ENCODE measurements at regions not wholly inside any gene's neighbourhood (a gene's known extent, or its start where the extent isn't known, plus 50 kb on each side); places are given as distances from the start of the nearest gene placed in this dataset.

DNA sequence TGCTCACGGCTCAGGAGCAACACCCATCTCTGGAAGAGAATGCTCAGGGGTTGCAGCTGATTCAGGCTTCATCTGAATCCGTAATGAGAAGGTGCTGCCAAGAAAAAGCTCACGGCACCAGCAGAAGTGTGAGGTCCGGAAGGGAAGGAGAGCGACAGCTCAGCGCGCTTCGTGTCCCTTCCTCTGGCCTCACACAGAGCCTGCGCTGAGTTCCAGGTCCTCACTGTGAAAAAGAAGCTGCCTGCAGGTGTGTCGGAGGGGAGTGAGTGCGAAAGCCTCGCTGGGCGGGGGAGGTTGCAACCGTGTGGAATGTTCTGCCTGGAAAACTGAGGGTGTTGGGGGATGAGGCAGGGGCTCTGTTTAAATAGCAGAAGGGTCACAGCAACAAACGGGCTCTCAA, 76.2 kb upstream of the TWIST2 start:
- no peak for ATAC-seq
- no peak for TF ChIP-seq CSDC2 (CRISPR knock-in tag; IDR thresholded peaks at IDR 0.05)
- no peak for TF ChIP-seq PATZ1 (CRISPR knock-in tag; IDR thresholded peaks at IDR 0.05; ENCODE audit: borderline replicate concordance)
- TF ChIP-seq, protein P1, sequence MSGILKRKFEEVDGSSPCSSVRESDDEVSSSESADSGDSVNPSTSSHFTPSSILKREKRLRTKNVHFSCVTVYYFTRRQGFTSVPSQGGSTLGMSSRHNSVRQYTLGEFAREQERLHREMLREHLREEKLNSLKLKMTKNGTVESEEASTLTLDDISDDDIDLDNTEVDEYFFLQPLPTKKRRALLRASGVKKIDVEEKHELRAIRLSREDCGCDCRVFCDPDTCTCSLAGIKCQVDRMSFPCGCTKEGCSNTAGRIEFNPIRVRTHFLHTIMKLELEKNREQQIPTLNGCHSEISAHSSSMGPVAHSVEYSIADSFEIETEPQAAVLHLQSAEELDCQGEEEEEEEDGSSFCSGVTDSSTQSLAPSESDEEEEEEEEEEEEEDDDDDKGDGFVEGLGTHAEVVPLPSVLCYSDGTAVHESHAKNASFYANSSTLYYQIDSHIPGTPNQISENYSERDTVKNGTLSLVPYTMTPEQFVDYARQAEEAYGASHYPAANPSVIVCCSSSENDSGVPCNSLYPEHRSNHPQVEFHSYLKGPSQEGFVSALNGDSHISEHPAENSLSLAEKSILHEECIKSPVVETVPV (CRISPR knock-in tag; IDR thresholded peaks at IDR 0.05): no peak
- TF ChIP-seq ZC3H10 (CRISPR knock-in tag; IDR thresholded peaks at IDR 0.05): no peak
- TF ChIP-seq OSR1 (CRISPR knock-in tag; IDR thresholded peaks at IDR 0.05): no peak
- TF ChIP-seq PPARA (CRISPR knock-in tag; IDR thresholded peaks at IDR 0.05; ENCODE audit: borderline replicate concordance): no peak
- TF ChIP-seq ZNF70 (CRISPR knock-in tag; IDR thresholded peaks at IDR 0.05): no peak
- no peak for TF ChIP-seq RARB (CRISPR knock-in tag; IDR thresholded peaks at IDR 0.05)
- TF ChIP-seq TCF4 (CRISPR knock-in tag; IDR thresholded peaks at IDR 0.05; ENCODE audit: borderline replicate concordance): no peak
- TF ChIP-seq ZNF565 (CRISPR knock-in tag; conservative IDR thresholded peaks at IDR 0.05; ENCODE audit: low read depth): no peak
- TF ChIP-seq SNAI2 (CRISPR knock-in tag; IDR thresholded peaks at IDR 0.05): no peak
- no peak for TF ChIP-seq GLIS3 (CRISPR knock-in tag; IDR thresholded peaks at IDR 0.05)
- TF ChIP-seq ISL1 (CRISPR knock-in tag; IDR thresholded peaks at IDR 0.05): no peak
- no peak for TF ChIP-seq ZNF8 (CRISPR knock-in tag; IDR thresholded peaks at IDR 0.05)

- no peak for ATAC-seq
- TF ChIP-seq, protein P2, sequence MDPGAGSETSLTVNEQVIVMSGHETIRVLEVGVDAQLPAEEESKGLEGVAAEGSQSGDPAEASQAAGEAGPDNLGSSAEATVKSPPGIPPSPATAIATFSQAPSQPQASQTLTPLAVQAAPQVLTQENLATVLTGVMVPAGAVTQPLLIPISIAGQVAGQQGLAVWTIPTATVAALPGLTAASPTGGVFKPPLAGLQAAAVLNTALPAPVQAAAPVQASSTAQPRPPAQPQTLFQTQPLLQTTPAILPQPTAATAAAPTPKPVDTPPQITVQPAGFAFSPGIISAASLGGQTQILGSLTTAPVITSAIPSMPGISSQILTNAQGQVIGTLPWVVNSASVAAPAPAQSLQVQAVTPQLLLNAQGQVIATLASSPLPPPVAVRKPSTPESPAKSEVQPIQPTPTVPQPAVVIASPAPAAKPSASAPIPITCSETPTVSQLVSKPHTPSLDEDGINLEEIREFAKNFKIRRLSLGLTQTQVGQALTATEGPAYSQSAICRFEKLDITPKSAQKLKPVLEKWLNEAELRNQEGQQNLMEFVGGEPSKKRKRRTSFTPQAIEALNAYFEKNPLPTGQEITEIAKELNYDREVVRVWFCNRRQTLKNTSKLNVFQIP (CRISPR knock-in tag; IDR thresholded peaks at IDR 0.05; ENCODE audit: borderline replicate concordance, low read depth): no peak
- TF ChIP-seq BACH2 (CRISPR knock-in tag; IDR thresholded peaks at IDR 0.05; ENCODE audit: borderline replicate concordance) (no peak), PPARA (CRISPR knock-in tag; IDR thresholded peaks at IDR 0.05; ENCODE audit: borderline replicate concordance) (no peak), TCF4 (CRISPR knock-in tag; IDR thresholded peaks at IDR 0.05; ENCODE audit: borderline replicate concordance) (no peak), ZFP30 (CRISPR knock-in tag; IDR thresholded peaks at IDR 0.05) (no peak), PATZ1 (CRISPR knock-in tag; IDR thresholded peaks at IDR 0.05; ENCODE audit: borderline replicate concordance) (no peak), TOX (CRISPR knock-in tag; IDR thresholded peaks at IDR 0.05; ENCODE audit: borderline replicate concordance) (no peak), ARNTL (CRISPR knock-in tag; IDR thresholded peaks at IDR 0.05; ENCODE audit: borderline replicate concordance, low read depth) (no peak), ZFP3 (CRISPR knock-in tag; IDR thresholded peaks at IDR 0.05) (no peak), ZNF70 (CRISPR knock-in tag; IDR thresholded peaks at IDR 0.05) (no peak), ZC3H10 (CRISPR knock-in tag; IDR thresholded peaks at IDR 0.05) (no peak)
- TF ChIP-seq, protein P1 (CRISPR knock-in tag; IDR thresholded peaks at IDR 0.05): no peak
Observed at GRCh38 chr2:238772635-238773297, 75.1 kb upstream of the TWIST2 start.

DNA sequence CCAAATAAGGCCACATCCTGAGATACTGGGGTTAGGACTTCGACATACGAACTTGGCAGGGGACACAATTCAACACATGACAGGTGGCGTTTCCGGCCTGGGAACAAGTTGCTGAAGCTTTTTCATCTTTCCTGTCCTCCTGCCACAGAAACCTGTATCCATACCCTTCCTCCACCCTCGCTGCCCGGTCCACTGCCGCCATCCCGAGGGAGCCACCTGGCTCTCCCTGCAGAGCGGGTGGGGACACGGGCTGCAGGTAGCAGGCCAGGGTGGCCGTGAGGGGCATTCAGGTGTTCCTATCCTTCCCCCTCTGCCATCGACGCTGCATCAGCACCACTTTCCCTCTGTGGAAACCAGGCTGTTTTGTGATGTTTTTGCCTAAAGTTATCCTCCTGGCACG, 74.4 kb upstream of the TWIST2 start:
- TF ChIP-seq ZC3H10 (CRISPR knock-in tag; IDR thresholded peaks at IDR 0.05): no peak
- TF ChIP-seq, protein P2 (CRISPR knock-in tag; IDR thresholded peaks at IDR 0.05; ENCODE audit: borderline replicate concordance, low read depth): no peak
- no peak for TF ChIP-seq SNAI2 (CRISPR knock-in tag; IDR thresholded peaks at IDR 0.05)
- TF ChIP-seq ARNTL (CRISPR knock-in tag; IDR thresholded peaks at IDR 0.05; ENCODE audit: borderline replicate concordance, low read depth): no peak
- no peak for TF ChIP-seq ISL1 (CRISPR knock-in tag; IDR thresholded peaks at IDR 0.05)
- no peak for TF ChIP-seq ZNF70 (CRISPR knock-in tag; IDR thresholded peaks at IDR 0.05)
- TF ChIP-seq PPARA (CRISPR knock-in tag; IDR thresholded peaks at IDR 0.05; ENCODE audit: borderline replicate concordance): no peak
- no peak for TF ChIP-seq TCF4 (CRISPR knock-in tag; IDR thresholded peaks at IDR 0.05; ENCODE audit: borderline replicate concordance)
- TF ChIP-seq OSR1 (CRISPR knock-in tag; IDR thresholded peaks at IDR 0.05): no peak
- TF ChIP-seq ZFP3 (CRISPR knock-in tag; IDR thresholded peaks at IDR 0.05): no peak
- TF ChIP-seq TOX (CRISPR knock-in tag; IDR thresholded peaks at IDR 0.05; ENCODE audit: borderline replicate concordance): no peak
- TF ChIP-seq ZFP30 (CRISPR knock-in tag; IDR thresholded peaks at IDR 0.05): no peak
- TF ChIP-seq ESRRG (CRISPR knock-in tag; IDR thresholded peaks at IDR 0.05): no peak
- ATAC-seq: no peak
